Epidermal melanocyte (primary cell): ENCODE measurements at regions not wholly inside any gene's neighbourhood (a gene's known extent, or its start where the extent isn't known, plus 50 kb on each side); places are given as distances from the start of the nearest gene placed in this dataset.
A peak's percentile ranks its signal among the peaks of the same experiment; 100 is the strongest.
"Not testable (repeated sequence)": the region's sequence is repeated elsewhere in the genome, so short reads cannot be mapped to it uniquely, and the experiment has no call there.

Experiments
- DNase-seq: peaks from one replicate; pipeline ENCODE4 v3.0.0; 2011; ENCODE audit warnings: low spot score; ENCODE audit not compliant: insufficient read length

- DNase-seq: not testable (repeated sequence)
Observed at GRCh38 chr2:91422102-91422501, 2730.6 kb downstream of the RPIA start.

- not testable (repeated sequence) for DNase-seq
Observed at GRCh38 chr2:91427148-91427547, 2735.7 kb downstream of the RPIA start.

GRCh38 chr2:91441932-91442245, 2750.4 kb downstream of the RPIA start:
- not testable (repeated sequence) for DNase-seq

- peak; percentile 5 for DNase-seq
Observed at GRCh38 chr2:91442246-91442905, 2750.9 kb downstream of the RPIA start.

- not testable (repeated sequence) for DNase-seq
Observed at GRCh38 chr2:91442906-91443729, 2751.6 kb downstream of the RPIA start.

GRCh38 chr2:91443730-91444115, 2752.2 kb downstream of the RPIA start:
- not testable (repeated sequence) for DNase-seq

- not testable (repeated sequence) for DNase-seq
Observed at GRCh38 chr2:91445705-91446104, 2754.2 kb downstream of the RPIA start.

GRCh38 chr2:91446489-91446888, 2755.0 kb downstream of the RPIA start:
- not testable (repeated sequence) for DNase-seq

GRCh38 chr2:91446915-91447314, 2755.4 kb downstream of the RPIA start:
- not testable (repeated sequence) for DNase-seq

GRCh38 chr2:91447508-91447907, 2756.0 kb downstream of the RPIA start:
- not testable (repeated sequence) for DNase-seq

- DNase-seq: not testable (repeated sequence)
Observed at GRCh38 chr2:91462292-91462691, 2770.8 kb downstream of the RPIA start.

- not testable (repeated sequence) for DNase-seq
Observed at GRCh38 chr2:91463007-91463406, 2771.5 kb downstream of the RPIA start.

- DNase-seq: not testable (repeated sequence)
Observed at GRCh38 chr2:91466780-91467363, 2775.4 kb downstream of the RPIA start.

- DNase-seq: not testable (repeated sequence)
Observed at GRCh38 chr2:91476244-91476935, 2784.9 kb downstream of the RPIA start.

GRCh38 chr2:91476936-91477246, 2785.4 kb downstream of the RPIA start:
- DNase-seq: not testable (repeated sequence)

- DNase-seq: not testable (repeated sequence)
Observed at GRCh38 chr2:91477291-91477690, 2785.8 kb downstream of the RPIA start.

- DNase-seq: no peak
Observed at GRCh38 chr2:91477731-91478672, 2786.5 kb downstream of the RPIA start.

GRCh38 chr2:91478851-91479718, 2787.6 kb downstream of the RPIA start:
- not testable (repeated sequence) for DNase-seq

- not testable (repeated sequence) for DNase-seq
Observed at GRCh38 chr2:91485226-91485625, 2793.8 kb downstream of the RPIA start.
